HCT116 (cell line): ENCODE measurements at regions not wholly inside any gene's neighbourhood (a gene's known extent, or its start where the extent isn't known, plus 50 kb on each side); places are given as distances from the start of the nearest gene placed in this dataset.

Experiments
- ATAC-seq: fragments of 200-7000 bp; cut with Tn5 transposase; 2 replicates; pipeline ENCODE4 v1.9.1; 2020; ENCODE audit warnings: mild to moderate bottlenecking, moderate library complexity
- BruUV-seq: library from RNA; stranded (reverse); fragments of 400-500 nt; replicated peaks from 2 replicates; lab custom pipeline; 2021; lab: Mats Ljungman, UMichigan
- CTCF ChIA-PET: fragments of 300-600 bp; sonication (Branson Sonifier 250); formaldehyde crosslinking; loops from one replicate; lab custom pipeline; 2021; ENCODE audit warnings: antibody characterized with exemption; lab: Charles Lee
- POLR2A ChIA-PET: fragments of 300-600, 350-600 bp; sonication (Branson Sonifier 250); formaldehyde crosslinking; loops from one replicate; lab custom pipeline; 2021; ENCODE audit warnings: antibody characterized with exemption; lab: Charles Lee
- RAD21 ChIA-PET, 2 experiments: fragments of 300-600 bp; sonication (Branson Sonifier 250); formaldehyde crosslinking; loops; one replicate each; lab custom pipeline; 2023; ENCODE audit warnings: low total read pairs in 2 of 2; ENCODE audit not compliant: uncharacterized antibody in 2 of 2, unreplicated experiment in 2 of 2, low non-redundant PET in 1 of 2; lab: Charles Lee
- DNase-seq: peaks from one replicate; pipeline ENCODE4 v3.0.0-alpha.2; 2010; ENCODE audit warnings: low read depth, low spot score
- H2AFZ ChIP-seq: fragments of 200-600 bp; shearing (Covaris generic), sonication (generic); 2 replicates; pipeline ENCODE4 v1.6.1; 2017; ENCODE audit warnings: low read depth, mixed run types, mixed read lengths, antibody characterized with exemption, low read length; ENCODE audit not compliant: poor library complexity, severe bottlenecking
- H3K27ac ChIP-seq: 2 replicates; pipeline ENCODE4 v1.5.1; 2012; ENCODE audit warnings: low read depth, low read length
- H3K27me3 ChIP-seq: fragments of 200-600 bp; sonication (generic); 2 replicates; pipeline ENCODE4 v1.6.1; 2016; ENCODE audit warnings: mixed run types, low read length, mixed read lengths; ENCODE audit not compliant: insufficient read depth
- H3K36me3 ChIP-seq, 2 experiments: fragments of 200-500 bp in 1 of 2; fragments of 200-600 bp in 1 of 2; sonication (Bioruptor generic) in 1 of 2; sonication (generic) in 1 of 2; 2 replicates each; pipeline versions ENCODE4 v1.5.1 to v1.6.1; 2014 to 2016; ENCODE audit warnings: low read length in 2 of 2, inconsistent platforms in 1 of 2, mixed read lengths in 1 of 2, mixed run types in 1 of 2; ENCODE audit not compliant: insufficient read depth in 2 of 2, control insufficient read depth in 1 of 2
- H3K4me1 ChIP-seq, 2 experiments: fragments of 200-600 bp in 1 of 2; sonication (generic) in 1 of 2; 2 replicates each; pipeline versions ENCODE4 v1.5.1 to v1.6.1; 2012 to 2017; ENCODE audit warnings: low read length in 2 of 2, inconsistent platforms in 1 of 2, mild to moderate bottlenecking in 1 of 2, mixed read lengths in 1 of 2, mixed run types in 1 of 2, moderate library complexity in 1 of 2; ENCODE audit not compliant: insufficient read depth in 2 of 2, control insufficient read depth in 1 of 2
- H3K4me2 ChIP-seq: fragments of 200-600 bp; sonication (generic); 2 replicates; pipeline ENCODE4 v1.6.1; 2017; ENCODE audit warnings: mixed run types, low read length, mixed read lengths
- H3K4me3 ChIP-seq, 2 experiments: fragments of 200-600 bp in 1 of 2; sonication (generic) in 1 of 2; replicated peaks in 1 of 2; 2 replicates each; pipeline ENCODE4 v1.5.1; 2011 to 2016; ENCODE audit warnings: low read length in 2 of 2, control low read depth in 1 of 2, low read depth in 1 of 2, mild to moderate bottlenecking in 1 of 2, mixed read lengths in 1 of 2, mixed run types in 1 of 2
- H3K79me2 ChIP-seq: fragments of 200-600 bp; sonication (generic); 2 replicates; pipeline ENCODE4 v1.6.1; 2017; ENCODE audit warnings: mild to moderate bottlenecking, mixed run types, low read length, moderate library complexity, mixed read lengths; ENCODE audit not compliant: insufficient read depth
- H3K9ac ChIP-seq: fragments of 200-600 bp; sonication (generic); 2 replicates; pipeline ENCODE4 v1.6.1; 2016; ENCODE audit warnings: low read length, mixed read lengths
- H3K9me2 ChIP-seq: fragments of 200-600 bp; sonication (generic), shearing (Covaris generic); 2 replicates; pipeline ENCODE4 v1.6.1; 2017; ENCODE audit warnings: mixed run types, mild to moderate bottlenecking, moderate library complexity; ENCODE audit not compliant: insufficient read depth
- H3K9me3 ChIP-seq, 2 experiments: fragments of 200-500 bp in 1 of 2; fragments of 200-600 bp in 1 of 2; sonication (Bioruptor generic) in 1 of 2; sonication (generic) in 1 of 2; 2 replicates each; pipeline ENCODE4 v1.6.1; 2014 to 2017; ENCODE audit warnings: low read length in 2 of 2, mixed read lengths in 2 of 2, inconsistent platforms in 1 of 2, low read depth in 1 of 2, mild to moderate bottlenecking in 1 of 2, mixed run types in 1 of 2, moderate library complexity in 1 of 2; ENCODE audit not compliant: control insufficient read depth in 1 of 2, insufficient read depth in 1 of 2
- H4K20me1 ChIP-seq: fragments of 200-600 bp; sonication (generic), shearing (Covaris generic); 2 replicates; pipeline ENCODE4 v1.6.1; 2017; ENCODE audit warnings: mixed run types, mild to moderate bottlenecking, moderate library complexity; ENCODE audit not compliant: insufficient read depth
- CBX3 ChIP-seq: IDR thresholded peaks from 2 replicates; pipeline ENCODE4 v1.6.1; 2012; ENCODE audit warnings: low read depth
- ELF1 ChIP-seq: IDR thresholded peaks from 2 replicates; pipeline ENCODE4 v1.6.1; 2012; ENCODE audit warnings: low read depth, borderline replicate concordance
- EZH2phosphoT487 ChIP-seq: fragments of 200-600 bp; IDR thresholded peaks from 2 replicates; pipeline ENCODE4 v1.6.1; 2018; ENCODE audit warnings: antibody characterized with exemption, borderline replicate concordance
- JUND ChIP-seq: IDR thresholded peaks from 2 replicates; pipeline ENCODE4 v1.6.1; 2012
- POLR2AphosphoS5 ChIP-seq: IDR thresholded peaks from 2 replicates; pipeline ENCODE4 v1.6.1; 2011; ENCODE audit warnings: mild to moderate bottlenecking, low read depth, low read length, moderate library complexity
- SIN3A ChIP-seq: IDR thresholded peaks from 2 replicates; pipeline ENCODE4 v1.6.1; 2012; ENCODE audit warnings: low read depth
- SRF ChIP-seq: IDR thresholded peaks from 2 replicates; pipeline ENCODE4 v1.6.1; 2012; ENCODE audit warnings: low read depth
- TCF7L2 ChIP-seq: IDR thresholded peaks from 2 replicates; pipeline ENCODE4 v1.7.0; 2011; ENCODE audit warnings: borderline replicate concordance, inconsistent platforms; ENCODE audit not compliant: insufficient read depth, insufficient read length; ENCODE audit errors: extremely low read depth
- YY1 ChIP-seq: IDR thresholded peaks from 2 replicates; pipeline ENCODE4 v1.6.1; 2011; ENCODE audit warnings: low read length, low read depth, moderate library complexity, mild to moderate bottlenecking; ENCODE audit not compliant: insufficient replicate concordance; ENCODE audit errors: extremely low read depth
- intact Hi-C: fragments of 100-400 bp; cut with micrococcal nuclease; formaldehyde crosslinking; loops from 2 replicates; pipeline ENCODE4 v1.10.0; 2022
- TF ChIP-seq, protein P1 (sequence below), 3 experiments: fragments of 200-600 bp in 1 of 3; sonication (generic) in 1 of 3; IDR thresholded peaks in 2 of 3; conservative IDR thresholded peaks in 1 of 3; 2 replicates each; pipeline ENCODE4 v1.5.1; 2012 to 2017; ENCODE audit warnings: low read depth in 2 of 3, low read length in 2 of 3, antibody characterized with exemption in 1 of 3, borderline replicate concordance in 1 of 3, control low read depth in 1 of 3, mild to moderate bottlenecking in 1 of 3, mixed read lengths in 1 of 3, mixed run types in 1 of 3, moderate library complexity in 1 of 3; ENCODE audit not compliant: insufficient read depth in 1 of 3
- TF ChIP-seq, protein P2 (sequence below): IDR thresholded peaks from 2 replicates; pipeline ENCODE4 v1.6.1; 2012

DNA sequence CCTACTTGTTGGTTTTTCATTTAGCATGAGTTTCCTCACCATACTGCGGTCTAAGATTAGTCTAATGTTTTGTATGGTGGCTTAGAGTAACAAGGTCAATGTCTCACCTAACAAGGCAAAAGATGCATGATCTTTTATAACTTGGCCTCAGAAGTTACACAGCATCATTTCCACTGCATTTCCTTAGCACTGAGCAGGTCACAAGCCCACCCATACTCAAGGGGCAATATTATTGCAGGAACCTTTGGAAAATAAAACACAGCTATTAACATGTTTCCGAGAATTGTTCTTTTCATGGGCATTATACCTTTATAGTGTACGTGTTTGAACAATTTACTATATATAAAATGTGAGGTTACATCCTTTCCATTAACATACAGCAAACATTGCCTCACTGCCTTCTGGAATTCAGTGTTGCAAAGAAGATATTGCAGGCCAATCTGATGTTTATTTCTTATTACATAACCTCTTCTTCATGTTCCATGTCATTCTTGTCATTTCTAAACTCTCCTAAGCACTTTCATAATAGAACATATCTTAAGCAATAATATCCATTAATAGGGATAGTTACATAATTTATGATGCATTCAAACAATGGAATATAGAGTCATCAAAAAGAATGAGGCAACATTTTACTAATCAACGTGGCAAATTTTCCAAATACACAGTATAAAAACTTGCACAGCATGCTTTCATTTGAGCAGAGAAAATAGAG, 153.8 kb downstream of the AREG start:
- Histone ChIP-seq H3K4me3 (no peak overlapping the region), H3K36me3 (no peaks in the 10 kb centered on the region; a peak in 1 of 4 replicates), H3K9me3 (no peaks in the 10 kb centered on the region; a peak in 1 of 4 replicates), H3K27ac (no peak overlapping the region), H2AFZ (no peak overlapping the region), H3K4me2 (no peak overlapping the region), H3K9me2 (no peaks in the 10 kb centered on the region), H3K4me1 (no peaks in the 10 kb centered on the region), H3K79me2 (no peaks in the 10 kb centered on the region), H4K20me1 (no peaks in the 10 kb centered on the region), H3K9ac (no peak overlapping the region), H3K27me3 (no peaks in the 10 kb centered on the region)
- ChIA-PET RAD21 (no interaction called here), CTCF (no interaction called here), POLR2A (no interaction called here)
- no TSS peak for BruUV-seq
- TF ChIP-seq, protein P1, sequence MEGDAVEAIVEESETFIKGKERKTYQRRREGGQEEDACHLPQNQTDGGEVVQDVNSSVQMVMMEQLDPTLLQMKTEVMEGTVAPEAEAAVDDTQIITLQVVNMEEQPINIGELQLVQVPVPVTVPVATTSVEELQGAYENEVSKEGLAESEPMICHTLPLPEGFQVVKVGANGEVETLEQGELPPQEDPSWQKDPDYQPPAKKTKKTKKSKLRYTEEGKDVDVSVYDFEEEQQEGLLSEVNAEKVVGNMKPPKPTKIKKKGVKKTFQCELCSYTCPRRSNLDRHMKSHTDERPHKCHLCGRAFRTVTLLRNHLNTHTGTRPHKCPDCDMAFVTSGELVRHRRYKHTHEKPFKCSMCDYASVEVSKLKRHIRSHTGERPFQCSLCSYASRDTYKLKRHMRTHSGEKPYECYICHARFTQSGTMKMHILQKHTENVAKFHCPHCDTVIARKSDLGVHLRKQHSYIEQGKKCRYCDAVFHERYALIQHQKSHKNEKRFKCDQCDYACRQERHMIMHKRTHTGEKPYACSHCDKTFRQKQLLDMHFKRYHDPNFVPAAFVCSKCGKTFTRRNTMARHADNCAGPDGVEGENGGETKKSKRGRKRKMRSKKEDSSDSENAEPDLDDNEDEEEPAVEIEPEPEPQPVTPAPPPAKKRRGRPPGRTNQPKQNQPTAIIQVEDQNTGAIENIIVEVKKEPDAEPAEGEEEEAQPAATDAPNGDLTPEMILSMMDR (IDR thresholded peaks at IDR 0.05 in 2 of 3, conservative IDR thresholded peaks at IDR 0.05 in 1 of 3; ENCODE audit: borderline replicate concordance in 1 of 3, insufficient read depth in 1 of 3, low read depth in 2 of 3, low read length in 2 of 3) = no peak
- TF ChIP-seq EZH2phosphoT487 = no peak
- TF ChIP-seq, protein P2, sequence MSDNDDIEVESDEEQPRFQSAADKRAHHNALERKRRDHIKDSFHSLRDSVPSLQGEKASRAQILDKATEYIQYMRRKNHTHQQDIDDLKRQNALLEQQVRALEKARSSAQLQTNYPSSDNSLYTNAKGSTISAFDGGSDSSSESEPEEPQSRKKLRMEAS = no peak
- TF ChIP-seq CBX3 = no peak
- TF ChIP-seq YY1 = no peak
- no peak for TF ChIP-seq SRF
- no peak for TF ChIP-seq POLR2AphosphoS5
- no peak for TF ChIP-seq SIN3A
- no peak for TF ChIP-seq TCF7L2
- no peak for TF ChIP-seq ELF1
- TF ChIP-seq JUND = no peak
- intact Hi-C loops = no loop called here
- ATAC-seq (no peak), DNase-seq (no peak)
